Esophagus squamous epithelium (tissue), 4 donors: ENCODE measurements at regions not wholly inside any gene's neighbourhood (a gene's known extent, or its start where the extent isn't known, plus 50 kb on each side); places are given as distances from the start of the nearest gene placed in this dataset.

Experiments
- CTCF ChIP-seq, 6 experiments: fragments of 450-650 bp in 4 of 6; fragments of 200-600 bp in 2 of 6; sonication (generic) in 2 of 6; IDR thresholded peaks; one replicate each; pipeline ENCODE4 v1.5.1; 2016 to 2019; ENCODE audit warnings: antibody characterized with exemption in 6 of 6, mild to moderate bottlenecking in 4 of 6, moderate library complexity in 4 of 6
- POLR2A ChIP-seq, 4 donors: fragments of 450-650 bp; IDR thresholded peaks; one replicate each; pipeline ENCODE4 v1.6.1; 2017; ENCODE audit warnings: antibody characterized with exemption in 4 of 4, mild to moderate bottlenecking in 4 of 4, moderate library complexity in 3 of 4

GRCh38 chr4:105025263-105026017 lies 121.2 kb upstream of the TET2 start:
- TF ChIP-seq CTCF (IDR thresholded peaks at IDR 0.05) = no peak
- no peak for TF ChIP-seq POLR2A (IDR thresholded peaks at IDR 0.05)
